Kidney (tissue), 13 donors: ENCODE measurements at regions not wholly inside any gene's neighbourhood (a gene's known extent, or its start where the extent isn't known, plus 50 kb on each side); places are given as distances from the start of the nearest gene placed in this dataset.
A peak's percentile ranks its signal among the peaks of the same experiment; 100 is the strongest.

Source experiments
- DNase-seq, 5 donors: peaks; one replicate each; pipeline ENCODE4 v3.0.0-alpha.2; 2013 to 2020
- FAIRE-seq: peaks from 2 replicates; lab custom pipeline; 2012; peaks lifted over from hg19 to GRCh38; lab: Jason Lieb, UNC
- H3K27ac ChIP-seq, 2 donors: one replicate each; pipeline ENCODE4 v1.7.0; 2013; ENCODE audit warnings: low read depth in 2 of 2, low read length in 2 of 2, inconsistent platforms in 1 of 2
- H3K27me3 ChIP-seq: one replicate; pipeline ENCODE4 v1.7.1; 2013; ENCODE audit warnings: low read length, inconsistent platforms; ENCODE audit not compliant: control insufficient read depth, insufficient read depth
- H3K36me3 ChIP-seq, 3 donors: one replicate each; pipeline versions ENCODE4 v1.7.0 to v1.7.1; 2013; ENCODE audit warnings: low read length in 3 of 3, control low read depth in 1 of 3, inconsistent platforms in 1 of 3; ENCODE audit not compliant: insufficient read depth in 3 of 3, control insufficient read depth in 2 of 3
- H3K4me1 ChIP-seq, 3 donors: one replicate each; pipeline versions ENCODE4 v1.7.0 to v1.7.1; 2013; ENCODE audit warnings: low read length in 3 of 3, inconsistent platforms in 1 of 3, low read depth in 1 of 3; ENCODE audit not compliant: control insufficient read depth in 2 of 3, insufficient read depth in 2 of 3
- H3K4me3 ChIP-seq, 3 donors: one replicate each; pipeline versions ENCODE4 v1.7.0 to v1.8.1; 2013; ENCODE audit warnings: low read length in 3 of 3, control low read depth in 1 of 3, inconsistent platforms in 1 of 3
- H3K9ac ChIP-seq, 3 donors: one replicate each; pipeline versions ENCODE4 v1.7.0 to v1.7.1; 2013; ENCODE audit warnings: low read length in 3 of 3, control low read depth in 1 of 3, inconsistent platforms in 1 of 3
- H3K9me3 ChIP-seq, 3 donors: one replicate each; pipeline versions ENCODE4 v1.7.0 to v1.7.1; 2013; ENCODE audit warnings: low read length in 3 of 3, control low read depth in 1 of 3, inconsistent platforms in 1 of 3; ENCODE audit not compliant: control insufficient read depth in 2 of 3, insufficient read depth in 1 of 3
- intact Hi-C: fragments of 100-400 bp; cut with DNase I; formaldehyde crosslinking; loops from one replicate; pipeline ENCODE4 v1.11.1; 2022
- TF ChIP-seq, protein P1 (sequence below): IDR thresholded peaks from 3 replicates; pipeline ENCODE4 v1.5.1; 2012; ENCODE audit warnings: mild to moderate bottlenecking, moderate library complexity, borderline replicate concordance; ENCODE audit not compliant: insufficient read depth; ENCODE audit errors: extremely low read depth
- donor health status: control.
- donor health status: control.
- donor health status: control.
- donor health status: control.
- donor health status: control.
- donor health status: DM: yes; HTN: yes; CAD: no.
- donor health status: Normal renal cell carcinoma (clear cell type).

DNA sequence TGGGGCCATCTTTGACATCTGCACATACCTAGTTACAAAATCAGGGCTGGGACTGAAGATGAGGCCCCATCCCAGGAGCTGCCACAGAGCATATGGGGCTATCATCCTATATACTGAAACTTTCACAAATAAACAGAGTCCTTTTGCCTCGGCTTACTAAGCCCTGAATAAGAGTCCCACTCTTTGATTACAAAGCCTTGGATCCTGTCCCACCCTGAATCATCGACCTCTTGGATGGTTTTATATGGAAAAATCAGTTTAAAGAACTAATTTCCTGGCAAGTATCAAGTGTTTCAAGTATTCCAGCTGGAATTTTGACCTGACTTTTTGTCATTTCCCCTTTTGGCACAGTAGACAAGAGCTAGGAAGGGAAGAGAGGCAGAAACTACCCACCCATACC, 331.3 kb upstream of the FRG2C start:
- Histone ChIP-seq H3K4me1 (no peaks in the 10 kb centered on the region), H3K27ac (no peak overlapping the region), H3K9ac (no peak overlapping the region), H3K9me3 (no peaks in the 10 kb centered on the region), H3K27me3 (no peaks in the 10 kb centered on the region), H3K4me3 (no peak overlapping the region), H3K36me3 (no peaks in the 10 kb centered on the region)
- TF ChIP-seq, protein P1, sequence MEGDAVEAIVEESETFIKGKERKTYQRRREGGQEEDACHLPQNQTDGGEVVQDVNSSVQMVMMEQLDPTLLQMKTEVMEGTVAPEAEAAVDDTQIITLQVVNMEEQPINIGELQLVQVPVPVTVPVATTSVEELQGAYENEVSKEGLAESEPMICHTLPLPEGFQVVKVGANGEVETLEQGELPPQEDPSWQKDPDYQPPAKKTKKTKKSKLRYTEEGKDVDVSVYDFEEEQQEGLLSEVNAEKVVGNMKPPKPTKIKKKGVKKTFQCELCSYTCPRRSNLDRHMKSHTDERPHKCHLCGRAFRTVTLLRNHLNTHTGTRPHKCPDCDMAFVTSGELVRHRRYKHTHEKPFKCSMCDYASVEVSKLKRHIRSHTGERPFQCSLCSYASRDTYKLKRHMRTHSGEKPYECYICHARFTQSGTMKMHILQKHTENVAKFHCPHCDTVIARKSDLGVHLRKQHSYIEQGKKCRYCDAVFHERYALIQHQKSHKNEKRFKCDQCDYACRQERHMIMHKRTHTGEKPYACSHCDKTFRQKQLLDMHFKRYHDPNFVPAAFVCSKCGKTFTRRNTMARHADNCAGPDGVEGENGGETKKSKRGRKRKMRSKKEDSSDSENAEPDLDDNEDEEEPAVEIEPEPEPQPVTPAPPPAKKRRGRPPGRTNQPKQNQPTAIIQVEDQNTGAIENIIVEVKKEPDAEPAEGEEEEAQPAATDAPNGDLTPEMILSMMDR: no peak
- intact Hi-C loops: no loop called here
- DNase-seq: peak in 1 of 5 donors; percentile 52
- no peak for FAIRE-seq

DNA sequence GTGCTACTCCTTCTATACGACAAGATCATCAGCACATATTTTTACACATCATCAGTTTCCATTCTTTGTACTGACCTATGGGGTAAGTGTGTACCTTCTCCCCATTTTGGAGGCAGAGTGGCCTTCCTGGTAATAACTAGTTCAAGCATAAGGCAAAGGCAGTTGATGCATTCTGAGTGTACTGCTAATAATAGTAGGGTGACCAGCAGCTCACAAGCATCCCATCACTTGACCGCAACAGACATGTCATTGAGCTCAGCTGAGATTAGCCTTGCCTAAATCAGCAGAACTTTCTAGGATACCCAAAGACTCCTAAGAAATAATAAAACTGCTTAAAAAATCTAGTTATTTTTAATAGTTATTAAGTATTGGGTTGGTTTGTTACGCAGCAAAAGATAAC, 329.8 kb upstream of the FRG2C start:
- DNase-seq (no peak), FAIRE-seq (no peak)
- no peaks in the 10 kb centered on the region for H3K9me3 ChIP-seq
- H3K4me3 ChIP-seq: no peak overlapping the region
- H3K36me3 ChIP-seq: no peaks in the 10 kb centered on the region
- intact Hi-C loops: no loop called here
- H3K4me1 ChIP-seq: no peaks in the 10 kb centered on the region
- TF ChIP-seq, protein P1: no peak
- H3K27ac ChIP-seq: no peak overlapping the region
- no peak overlapping the region for H3K9ac ChIP-seq
- no peaks in the 10 kb centered on the region for H3K27me3 ChIP-seq

DNA sequence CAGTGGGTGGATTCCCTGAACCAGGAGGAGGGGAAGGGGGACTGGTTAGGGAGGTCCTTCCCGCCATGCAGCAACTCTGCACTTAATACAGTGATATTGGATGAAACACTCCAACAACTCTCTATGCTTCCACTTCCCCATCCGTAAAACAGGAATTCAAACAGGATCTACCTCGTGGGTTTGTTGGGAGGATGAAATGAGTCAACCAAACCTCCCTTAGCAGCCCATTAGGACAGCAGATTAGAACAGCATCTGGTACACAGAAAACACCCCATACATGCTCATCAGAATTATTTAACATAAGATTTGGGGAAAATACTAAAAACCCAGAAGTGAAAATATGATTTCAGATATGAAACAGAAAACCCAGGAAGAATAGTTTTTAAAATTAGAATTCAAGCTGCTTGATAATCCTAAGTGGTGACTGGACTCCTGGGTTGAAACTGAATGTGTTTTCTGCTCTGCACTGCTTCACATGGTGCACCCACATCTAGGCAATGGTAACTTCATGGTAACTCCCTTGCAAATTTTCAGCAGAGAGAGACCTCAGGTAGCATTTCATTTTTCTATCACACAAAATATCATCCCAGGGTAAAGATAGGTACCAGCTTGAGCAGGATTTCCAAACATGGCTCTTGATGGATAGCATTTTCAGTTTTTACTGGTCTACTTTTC, 326.8 kb upstream of the FRG2C start:
- TF ChIP-seq, protein P1: no peak
- H3K27ac ChIP-seq: no peak overlapping the region
- intact Hi-C loops: no loop called here
- H3K36me3 ChIP-seq: no peaks in the 10 kb centered on the region
- H3K4me1 ChIP-seq: no peaks in the 10 kb centered on the region
- no peak overlapping the region for H3K9ac ChIP-seq
- FAIRE-seq (no peak), DNase-seq (no peak)
- no peaks in the 10 kb centered on the region for H3K27me3 ChIP-seq
- no peaks in the 10 kb centered on the region for H3K9me3 ChIP-seq
- H3K4me3 ChIP-seq: no peak overlapping the region

DNA sequence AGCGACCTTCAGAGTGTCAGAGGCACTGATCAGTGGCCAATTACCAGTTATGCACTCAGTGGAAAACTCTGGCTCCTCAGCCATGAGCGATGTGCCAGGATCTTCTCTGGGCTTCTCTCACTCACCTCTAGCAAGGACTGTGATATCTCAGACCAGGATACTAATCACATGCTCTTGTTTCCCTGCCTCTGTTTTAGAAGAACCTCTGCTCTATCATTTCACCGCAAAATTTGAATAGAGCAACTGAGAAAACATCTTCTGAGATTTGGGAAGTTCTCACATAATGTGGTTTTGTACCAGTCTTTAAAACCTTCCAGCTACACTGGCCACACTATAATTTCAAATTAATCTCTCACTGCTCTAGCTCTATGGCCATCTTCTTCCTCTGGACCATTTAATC, 325.8 kb upstream of the FRG2C start:
- H3K36me3 ChIP-seq: no peaks in the 10 kb centered on the region
- TF ChIP-seq, protein P1: no peak
- no peaks in the 10 kb centered on the region for H3K27me3 ChIP-seq
- H3K4me1 ChIP-seq: no peaks in the 10 kb centered on the region
- H3K4me3 ChIP-seq: no peak overlapping the region
- no peaks in the 10 kb centered on the region for H3K9me3 ChIP-seq
- FAIRE-seq: no peak
- no peak overlapping the region for H3K9ac ChIP-seq
- intact Hi-C loops: no loop called here
- no peak for DNase-seq
- H3K27ac ChIP-seq: no peak overlapping the region
